ENCODE measurements at regions not wholly inside any gene's neighbourhood (a gene's known extent, or its start where the extent isn't known, plus 50 kb on each side); places are given as distances from the start of the nearest gene placed in this dataset.
"Not testable (repeated sequence)": the region's sequence is repeated elsewhere in the genome, so short reads cannot be mapped to it uniquely, and the experiment has no call there.

GRCh38 chr13:37475966-37476365 lies 122.6 kb downstream of the POSTN start:
- intact Hi-C loops (cut with DNase I; ENCODE audit: low total_unique reads) = no loop called here
- Histone ChIP-seq H3K36me3 (no peaks in the 10 kb centered on the region), H3K27me3 (no peaks in the 10 kb centered on the region), H3K4me1 (no peaks in the 10 kb centered on the region), H3K27ac (no peak overlapping the region), H3K4me3 (no peak overlapping the region), H3K9me3 (no peaks in the 10 kb centered on the region)
- DNase-seq = no peak
- no peak for TF ChIP-seq CTCF (IDR thresholded peaks at IDR 0.05)

GRCh38 chr13:37475151-37475550 lies 123.4 kb downstream of the POSTN start:
- no peaks in the 10 kb centered on the region for H3K9me3 ChIP-seq
- no peaks in the 10 kb centered on the region for H3K36me3 ChIP-seq
- no peak overlapping the region for H3K27ac ChIP-seq
- no peaks in the 10 kb centered on the region for H3K27me3 ChIP-seq
- H3K4me1 ChIP-seq = no peaks in the 10 kb centered on the region
- intact Hi-C loops (cut with DNase I; ENCODE audit: low total_unique reads) = no loop called here
- H3K4me3 ChIP-seq = no peak overlapping the region
- DNase-seq = no peak
- no peak for TF ChIP-seq CTCF (IDR thresholded peaks at IDR 0.05)

DNA sequence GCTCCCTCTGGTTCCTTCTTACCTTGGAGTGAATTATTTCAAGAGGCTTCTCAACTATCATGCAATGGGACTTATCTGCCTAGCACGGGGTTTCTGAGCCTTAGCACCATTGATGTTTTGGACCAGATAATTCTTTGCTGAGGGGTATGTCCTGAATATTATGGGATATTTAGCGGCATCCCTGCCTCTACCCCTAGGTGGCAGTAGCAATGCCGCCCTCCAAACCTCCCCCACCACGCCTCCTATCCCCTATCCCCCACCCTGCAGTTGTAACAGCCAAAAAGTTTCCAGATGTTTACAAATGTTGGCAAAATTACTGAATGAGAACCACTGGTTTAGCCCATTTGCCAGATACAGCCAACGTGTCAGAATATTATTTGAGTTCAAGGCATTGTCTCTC lies 125.5 kb downstream of the POSTN start:
- Histone ChIP-seq H3K27ac (no peak overlapping the region), H3K4me1 (no peaks in the 10 kb centered on the region), H3K9me3 (no peaks in the 10 kb centered on the region), H3K27me3 (no peaks in the 10 kb centered on the region), H3K4me3 (no peak overlapping the region), H3K36me3 (no peaks in the 10 kb centered on the region)
- no peak for TF ChIP-seq CTCF (IDR thresholded peaks at IDR 0.05)
- intact Hi-C loops (cut with DNase I; ENCODE audit: low total_unique reads) = no loop called here
- no peak for DNase-seq

GRCh38 chr13:37472266-37472665 lies 126.3 kb downstream of the POSTN start:
- H3K9me3 ChIP-seq; H3K4me3 ChIP-seq; H3K27me3 ChIP-seq; H3K36me3 ChIP-seq; H3K4me1 ChIP-seq; H3K27ac ChIP-seq; DNase-seq; intact Hi-C loops (cut with DNase I; ENCODE audit: low total_unique reads): not testable (repeated sequence)

- Histone ChIP-seq H3K9me3 (no peaks in the 10 kb centered on the region), H3K4me3 (no peak overlapping the region), H3K36me3 (no peaks in the 10 kb centered on the region), H3K27ac (no peak overlapping the region), H3K27me3 (no peaks in the 10 kb centered on the region), H3K4me1 (no peaks in the 10 kb centered on the region)
- TF ChIP-seq CTCF (IDR thresholded peaks at IDR 0.05) = no peak
- no peak for DNase-seq
- intact Hi-C loops (cut with DNase I; ENCODE audit: low total_unique reads) = no loop called here
Observed at GRCh38 chr13:37460166-37460565, 138.4 kb downstream of the POSTN start.

DNA sequence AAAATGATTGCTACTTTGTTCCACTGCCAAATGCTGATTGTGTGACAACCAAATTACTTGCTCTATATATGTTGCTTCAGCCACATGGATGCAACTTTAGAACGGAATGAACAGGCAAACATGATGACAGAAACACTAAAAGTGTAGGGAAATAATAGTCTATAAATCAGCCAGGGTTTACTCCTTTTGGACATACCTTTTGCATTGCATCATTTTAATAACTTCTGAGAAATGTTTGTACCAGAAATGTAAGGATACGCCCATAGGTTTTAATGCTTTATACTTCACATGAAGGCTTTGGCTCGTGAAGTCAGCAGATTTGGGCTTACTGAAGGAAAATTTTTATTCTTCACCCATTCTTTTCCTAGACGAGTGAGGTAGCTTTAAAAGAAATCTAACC lies 141.0 kb downstream of the POSTN start:
- intact Hi-C loops (cut with DNase I; ENCODE audit: low total_unique reads) = no loop called here

More for the DNA sequence above, 141.0 kb downstream of the POSTN start:
- Histone ChIP-seq H3K9me3 (no peaks in the 10 kb centered on the region), H3K27ac (no peak overlapping the region), H3K36me3 (no peaks in the 10 kb centered on the region), H3K27me3 (no peaks in the 10 kb centered on the region), H3K4me1 (no peaks in the 10 kb centered on the region), H3K4me3 (no peak overlapping the region)
- DNase-seq = no peak
- TF ChIP-seq CTCF (IDR thresholded peaks at IDR 0.05) = no peak

All from tibial artery (tissue), 4 donors.